Astrocyte of the spinal cord (primary cell): ENCODE measurements at regions not wholly inside any gene's neighbourhood (a gene's known extent, or its start where the extent isn't known, plus 50 kb on each side); places are given as distances from the start of the nearest gene placed in this dataset.

ENCODE experiments used
- DNase-seq: peaks from one replicate; pipeline ENCODE4 v3.0.0; 2011; ENCODE audit warnings: low read depth, low spot score
- H3K4me3 ChIP-seq: 2 replicates; pipeline ENCODE4 v1.5.1; 2011; ENCODE audit warnings: low read depth, mild to moderate bottlenecking, low read length, moderate library complexity
- in situ Hi-C: cut with HindIII; loops from 2 replicates; pipeline ENCODE4 v1.10.0; 2017; ENCODE audit warnings: low sequenced_read_pairs
- TF ChIP-seq, protein P1 (sequence below): IDR thresholded peaks from 2 replicates; pipeline ENCODE4 v1.5.1; 2012; ENCODE audit warnings: low read depth, mild to moderate bottlenecking, low read length, inconsistent platforms

DNA sequence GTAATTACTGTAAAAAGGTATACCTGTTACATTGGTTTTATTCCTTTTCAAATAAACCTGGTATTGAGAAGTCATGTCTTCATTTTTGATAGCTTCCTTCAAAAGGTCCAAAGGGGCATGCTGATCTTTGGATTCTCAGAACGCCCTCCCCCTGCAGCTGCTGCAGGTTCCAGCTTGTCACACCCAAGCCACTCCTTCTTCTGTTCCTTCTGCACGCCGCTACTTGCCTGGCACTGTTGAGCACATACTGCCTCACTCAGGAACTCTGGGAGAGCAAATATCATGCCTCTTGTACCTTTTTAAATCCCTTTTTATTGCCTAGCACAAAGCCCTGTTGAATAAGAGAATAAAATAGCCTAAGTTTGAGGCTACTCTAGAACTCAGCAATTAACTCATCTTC lies 136.9 kb downstream of the BARHL2 start:
- no peak overlapping the region for H3K4me3 ChIP-seq
- no peak for DNase-seq
- in situ Hi-C loops, result no loop called here
- TF ChIP-seq, protein P1, sequence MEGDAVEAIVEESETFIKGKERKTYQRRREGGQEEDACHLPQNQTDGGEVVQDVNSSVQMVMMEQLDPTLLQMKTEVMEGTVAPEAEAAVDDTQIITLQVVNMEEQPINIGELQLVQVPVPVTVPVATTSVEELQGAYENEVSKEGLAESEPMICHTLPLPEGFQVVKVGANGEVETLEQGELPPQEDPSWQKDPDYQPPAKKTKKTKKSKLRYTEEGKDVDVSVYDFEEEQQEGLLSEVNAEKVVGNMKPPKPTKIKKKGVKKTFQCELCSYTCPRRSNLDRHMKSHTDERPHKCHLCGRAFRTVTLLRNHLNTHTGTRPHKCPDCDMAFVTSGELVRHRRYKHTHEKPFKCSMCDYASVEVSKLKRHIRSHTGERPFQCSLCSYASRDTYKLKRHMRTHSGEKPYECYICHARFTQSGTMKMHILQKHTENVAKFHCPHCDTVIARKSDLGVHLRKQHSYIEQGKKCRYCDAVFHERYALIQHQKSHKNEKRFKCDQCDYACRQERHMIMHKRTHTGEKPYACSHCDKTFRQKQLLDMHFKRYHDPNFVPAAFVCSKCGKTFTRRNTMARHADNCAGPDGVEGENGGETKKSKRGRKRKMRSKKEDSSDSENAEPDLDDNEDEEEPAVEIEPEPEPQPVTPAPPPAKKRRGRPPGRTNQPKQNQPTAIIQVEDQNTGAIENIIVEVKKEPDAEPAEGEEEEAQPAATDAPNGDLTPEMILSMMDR, result no peak

DNA sequence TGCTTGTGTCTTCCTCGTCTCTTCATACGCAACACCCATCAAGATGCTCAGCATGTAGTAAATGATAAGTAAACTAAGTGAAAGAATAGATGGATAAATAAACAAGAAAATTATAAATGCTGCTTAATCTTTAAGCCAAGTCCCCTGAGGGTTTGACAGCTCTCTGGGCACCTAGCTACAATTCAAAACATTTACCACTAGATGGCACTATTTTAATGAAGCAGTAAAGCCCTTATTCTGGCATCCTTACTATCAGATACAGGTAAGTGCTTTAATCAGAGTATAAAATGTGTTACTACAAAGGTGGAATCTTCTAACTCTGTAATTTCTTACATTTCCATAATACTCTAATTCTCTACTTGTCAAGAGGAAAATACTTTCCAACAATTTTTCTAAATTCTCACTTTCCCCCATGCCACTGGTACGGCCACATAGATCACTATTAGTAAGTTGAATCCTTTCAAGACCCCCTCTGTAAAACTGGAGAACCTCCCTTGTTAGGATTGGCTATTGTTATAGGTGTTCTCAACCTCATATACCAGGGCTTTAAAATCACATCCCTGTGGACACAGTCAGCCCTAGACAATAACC lies 137.8 kb downstream of the BARHL2 start:
- in situ Hi-C loops, result no loop called here
- peak; percentile 46 for DNase-seq
- TF ChIP-seq, protein P1, result peak; percentile 55

DNA sequence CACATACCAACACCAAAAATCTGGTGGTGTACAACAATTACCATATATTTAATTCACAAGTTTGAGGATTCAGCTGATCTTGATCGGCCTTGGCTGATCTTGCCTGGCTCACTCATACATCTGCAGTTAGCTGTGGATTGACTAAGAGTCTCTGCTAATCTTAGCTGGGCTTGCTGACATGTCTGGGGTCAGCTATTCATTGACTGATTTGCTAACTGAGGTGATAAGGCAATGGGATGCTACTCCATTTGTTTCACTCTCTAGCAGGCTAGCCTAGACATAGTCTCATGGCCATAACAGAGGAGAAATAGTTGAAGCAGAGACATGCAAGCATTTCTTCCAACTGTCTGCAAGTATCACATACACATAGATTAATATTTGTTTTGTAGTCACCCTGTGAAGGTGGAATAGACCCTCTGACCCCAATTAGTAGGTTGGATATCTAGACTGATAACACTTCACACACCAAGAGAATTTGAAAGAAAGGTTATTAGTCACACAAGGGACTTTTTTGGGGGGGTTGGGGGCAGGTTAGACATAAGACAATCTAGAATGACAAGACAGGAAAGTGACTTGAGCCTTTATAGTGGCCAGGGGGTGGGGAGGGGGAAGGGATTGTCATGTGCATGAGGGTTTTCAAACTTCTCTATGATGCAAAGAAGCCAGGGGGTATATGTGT lies 142.3 kb downstream of the BARHL2 start:
- TF ChIP-seq, protein P1, result no peak
- in situ Hi-C loops, result no loop called here
- no peak overlapping the region for H3K4me3 ChIP-seq
- no peak for DNase-seq

More for the DNA sequence above, 137.8 kb downstream of the BARHL2 start:
- H3K4me3 ChIP-seq, result no peak overlapping the region

DNA sequence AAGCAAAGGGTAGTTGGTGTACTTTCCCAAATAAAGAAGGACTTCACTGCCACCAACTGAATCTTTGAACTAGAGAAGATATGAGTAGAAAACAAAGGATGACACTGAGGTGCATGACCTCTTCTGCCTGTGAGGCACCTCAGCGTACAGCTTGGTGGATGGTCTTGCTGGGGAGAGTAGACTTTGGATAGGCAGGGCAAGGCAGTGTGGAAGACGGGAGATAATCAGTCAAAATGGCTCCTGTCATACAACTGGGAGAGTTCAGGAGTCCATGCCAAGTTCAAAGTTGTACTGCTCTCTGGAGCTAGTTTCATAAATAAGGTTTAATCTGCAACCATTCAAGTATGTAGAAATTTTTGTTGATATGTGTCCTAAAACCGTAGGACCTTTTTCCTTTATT lies 143.4 kb downstream of the BARHL2 start:
- TF ChIP-seq, protein P1, result no peak
- DNase-seq, result no peak
- no peak overlapping the region for H3K4me3 ChIP-seq
- in situ Hi-C loops, result no loop called here

DNA sequence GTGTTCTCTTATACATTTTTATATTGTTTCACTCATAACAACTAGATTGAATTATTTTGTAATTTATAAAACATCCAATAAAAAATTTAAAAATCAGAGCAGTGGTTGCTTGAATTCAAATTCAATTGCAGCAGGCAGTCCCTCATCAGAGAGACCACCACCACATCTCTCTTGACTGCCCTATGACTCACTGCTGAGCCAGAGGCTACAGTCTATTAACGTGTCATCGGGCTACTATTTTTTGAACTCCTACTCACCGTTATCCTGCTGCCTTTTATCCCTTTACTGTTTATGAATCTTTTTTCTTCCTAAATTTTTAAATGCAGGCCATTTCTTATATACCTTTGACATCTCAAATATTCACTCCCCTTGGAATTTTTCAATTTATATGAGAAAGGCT lies 144.7 kb downstream of the BARHL2 start:
- TF ChIP-seq, protein P1, result no peak
- DNase-seq, result no peak
- in situ Hi-C loops, result no loop called here
- H3K4me3 ChIP-seq, result no peak overlapping the region

DNA sequence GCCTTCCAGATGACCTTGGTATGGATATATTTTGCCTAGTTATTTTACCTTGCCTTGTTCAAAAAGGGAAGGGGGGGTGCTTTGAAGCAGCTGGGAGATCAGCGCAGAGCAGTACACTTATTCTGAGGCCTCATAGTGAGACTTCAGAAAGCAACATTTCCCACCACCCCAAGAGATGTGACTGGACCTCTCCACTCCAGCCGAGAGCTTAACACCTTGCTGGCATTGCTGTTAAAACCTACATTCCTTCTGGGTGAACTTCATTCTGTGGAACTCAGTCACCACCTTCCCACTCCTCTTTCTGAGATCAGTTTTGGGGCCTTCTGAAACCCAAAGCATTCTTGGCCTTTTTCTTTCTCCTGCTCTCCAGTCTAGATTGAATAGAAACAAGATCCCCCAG lies 148.7 kb downstream of the BARHL2 start:
- no peak overlapping the region for H3K4me3 ChIP-seq
- TF ChIP-seq, protein P1, result no peak
- in situ Hi-C loops, result no loop called here
- no peak for DNase-seq
